Thyroid gland (tissue), 4 donors: ENCODE measurements at regions not wholly inside any gene's neighbourhood (a gene's known extent, or its start where the extent isn't known, plus 50 kb on each side); places are given as distances from the start of the nearest gene placed in this dataset.

Experiments
- DNase-seq, 2 donors: peaks; one replicate each; pipeline ENCODE4 v3.0.0-alpha.2; 2019
- H3K27ac ChIP-seq, 3 donors: fragments of 200-600 bp; sonication (generic); 1 replicate in 2 of 3; 2 replicates in 1 of 3; pipeline ENCODE4 v1.5.1; 2016 to 2019; ENCODE audit warnings: mild to moderate bottlenecking in 1 of 3, moderate library complexity in 1 of 3
- H3K27me3 ChIP-seq: fragments of 200-600 bp; sonication (generic); one replicate; pipeline ENCODE4 v1.5.1; 2019
- H3K36me3 ChIP-seq, 2 donors: fragments of 200-600 bp; sonication (generic); one replicate each; pipeline ENCODE4 v1.5.1; 2016 to 2019
- H3K4me1 ChIP-seq, 2 donors: fragments of 200-600 bp; sonication (generic); one replicate each; pipeline ENCODE4 v1.5.1; 2017 to 2019
- H3K4me3 ChIP-seq, 3 donors: fragments of 200-600 bp; sonication (generic); replicated peaks in 1 of 3; 1 replicate in 2 of 3; 2 replicates in 1 of 3; pipeline ENCODE4 v1.5.1; 2016; ENCODE audit warnings: mild to moderate bottlenecking in 1 of 3
- H3K9me3 ChIP-seq: fragments of 200-600 bp; sonication (generic); one replicate; pipeline ENCODE4 v1.5.1; 2017
- CTCF ChIP-seq, 6 experiments: fragments of 200-600 bp in 3 of 6; fragments of 450-650 bp in 3 of 6; sonication (generic) in 3 of 6; IDR thresholded peaks; one replicate each; pipeline ENCODE4 v1.5.1; 2016 to 2019; ENCODE audit warnings: antibody characterized with exemption in 6 of 6, mild to moderate bottlenecking in 2 of 6, inconsistent platforms in 1 of 6, moderate library complexity in 1 of 6
- POLR2A ChIP-seq, 2 donors: fragments of 450-650 bp; IDR thresholded peaks; one replicate each; pipeline ENCODE4 v1.6.1; 2017; ENCODE audit warnings: antibody characterized with exemption in 2 of 2, mild to moderate bottlenecking in 2 of 2, moderate library complexity in 1 of 2
- WGBS, 2 donors: methylation state at CpG; one replicate each; pipeline ENCODE4 v1.1.5; 2017; 5-methylcytosine and 5-hydroxymethylcytosine counted together
- intact Hi-C: fragments of 100-400 bp; cut with DNase I; formaldehyde crosslinking; loops from one replicate; pipeline ENCODE4 v1.15.1; 2023

- H3K4me1 ChIP-seq, result no peaks in the 10 kb centered on the region
- TF ChIP-seq POLR2A (IDR thresholded peaks at IDR 0.05) (no peak), CTCF (IDR thresholded peaks at IDR 0.05) (no peak)
- H3K27me3 ChIP-seq, result no peaks in the 10 kb centered on the region
- WGBS, 2 donors, result 45 to 51% methylated on average over 6 to 25 of the region's 43 CpGs
- H3K9me3 ChIP-seq, result no peaks in the 10 kb centered on the region
- no peak overlapping the region for H3K4me3 ChIP-seq
- intact Hi-C loops, result no loop called here
- H3K36me3 ChIP-seq, result no peaks in the 10 kb centered on the region
- DNase-seq, result no peak
- H3K27ac ChIP-seq, result no peak overlapping the region
Measured at GRCh38 chr2:88283886-88284592, 113.9 kb downstream of the THNSL2 start.

- intact Hi-C loops, result no loop called here
- TF ChIP-seq CTCF (IDR thresholded peaks at IDR 0.05) (no peak), POLR2A (IDR thresholded peaks at IDR 0.05) (no peak)
- DNase-seq, result no peak
- H3K36me3 ChIP-seq, result no peaks in the 10 kb centered on the region
- H3K27me3 ChIP-seq, result no peaks in the 10 kb centered on the region
- no peak overlapping the region for H3K27ac ChIP-seq
- no peaks in the 10 kb centered on the region for H3K4me1 ChIP-seq
- WGBS, 2 donors, result 52 to 66% methylated on average over 5 to 6 of the region's 6 CpGs
- H3K4me3 ChIP-seq, result no peak overlapping the region
- H3K9me3 ChIP-seq, result no peaks in the 10 kb centered on the region
Measured at GRCh38 chr2:88281302-88282217, 111.4 kb downstream of the THNSL2 start.

GRCh38 chr2:88269836-88270235 is 99.7 kb downstream of the THNSL2 start:
- Histone ChIP-seq H3K36me3 (no peaks in the 10 kb centered on the region), H3K9me3 (no peaks in the 10 kb centered on the region), H3K27ac (no peak overlapping the region), H3K4me1 (no peaks in the 10 kb centered on the region), H3K4me3 (no peak overlapping the region), H3K27me3 (no peaks in the 10 kb centered on the region)
- TF ChIP-seq POLR2A (IDR thresholded peaks at IDR 0.05) (no peak), CTCF (IDR thresholded peaks at IDR 0.05) (no peak)
- WGBS, 2 donors, result 81 to 96% methylated on average over 5 of the region's 5 CpGs
- no peak for DNase-seq
- intact Hi-C loops, result no loop called here

GRCh38 chr2:88265352-88266303 is 95.5 kb downstream of the THNSL2 start:
- intact Hi-C loops, result no loop called here
- DNase-seq, result no peak

More at GRCh38 chr2:88265352-88266303, 95.5 kb downstream of the THNSL2 start:
- 56 to 69% methylated on average over 8 of the region's 8 CpGs for WGBS, 2 donors
- Histone ChIP-seq H3K27ac (no peak overlapping the region), H3K4me1 (no peaks in the 10 kb centered on the region), H3K36me3 (no peaks in the 10 kb centered on the region), H3K4me3 (no peak overlapping the region), H3K9me3 (no peaks in the 10 kb centered on the region), H3K27me3 (no peaks in the 10 kb centered on the region)
- TF ChIP-seq CTCF (IDR thresholded peaks at IDR 0.05) (no peak), POLR2A (IDR thresholded peaks at IDR 0.05) (no peak)
